ENCODE measurements at regions not wholly inside any gene's neighbourhood (a gene's known extent, or its start where the extent isn't known, plus 50 kb on each side); places are given as distances from the start of the nearest gene placed in this dataset.

GRCh38 chr3:63051920-63052319 is 176.7 kb upstream of the CADPS start:
- no peak for TF ChIP-seq ZNF232 (CRISPR knock-in tag; IDR thresholded peaks at IDR 0.05)
- no peak for TF ChIP-seq CTCF (IDR thresholded peaks at IDR 0.05)
- no peak for TF ChIP-seq IRF1 (CRISPR knock-in tag; IDR thresholded peaks at IDR 0.05)
- TF ChIP-seq FOXP4 (CRISPR knock-in tag; IDR thresholded peaks at IDR 0.05), result no peak
- TF ChIP-seq GABPB1 (CRISPR knock-in tag; IDR thresholded peaks at IDR 0.05), result no peak
- no peak for TF ChIP-seq ATF3 (CRISPR knock-in tag; conservative IDR thresholded peaks at IDR 0.05)
- TF ChIP-seq JAZF1 (CRISPR knock-in tag; IDR thresholded peaks at IDR 0.05), result no peak
- TF ChIP-seq PRDM15 (CRISPR knock-in tag; IDR thresholded peaks at IDR 0.05), result no peak
- TF ChIP-seq E2F4 (CRISPR knock-in tag; IDR thresholded peaks at IDR 0.05; ENCODE audit: borderline replicate concordance, low read depth), result no peak
- TF ChIP-seq EMX1 (CRISPR knock-in tag; IDR thresholded peaks at IDR 0.05), result no peak
